Liver (tissue), 3 donors: ENCODE measurements at regions not wholly inside any gene's neighbourhood (a gene's known extent, or its start where the extent isn't known, plus 50 kb on each side); places are given as distances from the start of the nearest gene placed in this dataset.

ENCODE experiments used
- GABPA ChIP-seq, 2 donors: IDR thresholded peaks in 1 of 2; conservative IDR thresholded peaks in 1 of 2; 2 replicates each; pipeline ENCODE4 v1.6.1; 2016; ENCODE audit warnings: antibody characterized with exemption in 2 of 2, mild to moderate bottlenecking in 1 of 2, moderate library complexity in 1 of 2
- SP1 ChIP-seq: IDR thresholded peaks from 2 replicates; pipeline ENCODE4 v1.6.1; 2018; ENCODE audit warnings: antibody characterized with exemption, mild to moderate bottlenecking
- YY1 ChIP-seq: IDR thresholded peaks from 2 replicates; pipeline ENCODE4 v1.6.1; 2016; ENCODE audit warnings: antibody characterized with exemption, mild to moderate bottlenecking
- TF ChIP-seq, protein P1 (sequence below): fragments of 150-350 bp; IDR thresholded peaks from 2 replicates; pipeline ENCODE4 v1.5.1; 2017; ENCODE audit warnings: improper control_type of control experiment, low read depth, low read length; ENCODE audit not compliant: missing input control
- TF ChIP-seq, protein P2 (sequence below): IDR thresholded peaks from 2 replicates; pipeline ENCODE4 v1.6.1; 2016; ENCODE audit warnings: antibody characterized with exemption
- donor health status: healthy.
- donor health status: healthy.

DNA sequence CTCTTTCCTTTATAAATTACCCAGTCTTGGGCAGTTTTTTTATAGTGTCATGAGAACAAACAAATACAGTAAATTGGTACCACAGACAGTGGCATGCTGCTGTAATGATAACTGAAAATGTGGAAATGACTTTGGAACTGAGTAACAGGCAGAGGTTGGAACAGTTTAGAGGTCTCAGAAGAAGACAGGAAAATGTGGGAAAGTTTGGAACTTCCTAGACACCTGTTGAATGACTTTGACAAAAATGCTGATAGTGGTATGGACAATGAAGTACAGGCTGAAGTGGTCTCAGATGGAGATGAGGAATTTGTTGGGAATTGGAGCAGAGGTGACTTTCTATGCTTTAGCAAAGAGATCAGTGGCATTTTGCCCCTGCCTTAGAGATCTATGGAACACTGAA is 1128.4 kb upstream of the POT1 start:
- TF ChIP-seq, protein P1, sequence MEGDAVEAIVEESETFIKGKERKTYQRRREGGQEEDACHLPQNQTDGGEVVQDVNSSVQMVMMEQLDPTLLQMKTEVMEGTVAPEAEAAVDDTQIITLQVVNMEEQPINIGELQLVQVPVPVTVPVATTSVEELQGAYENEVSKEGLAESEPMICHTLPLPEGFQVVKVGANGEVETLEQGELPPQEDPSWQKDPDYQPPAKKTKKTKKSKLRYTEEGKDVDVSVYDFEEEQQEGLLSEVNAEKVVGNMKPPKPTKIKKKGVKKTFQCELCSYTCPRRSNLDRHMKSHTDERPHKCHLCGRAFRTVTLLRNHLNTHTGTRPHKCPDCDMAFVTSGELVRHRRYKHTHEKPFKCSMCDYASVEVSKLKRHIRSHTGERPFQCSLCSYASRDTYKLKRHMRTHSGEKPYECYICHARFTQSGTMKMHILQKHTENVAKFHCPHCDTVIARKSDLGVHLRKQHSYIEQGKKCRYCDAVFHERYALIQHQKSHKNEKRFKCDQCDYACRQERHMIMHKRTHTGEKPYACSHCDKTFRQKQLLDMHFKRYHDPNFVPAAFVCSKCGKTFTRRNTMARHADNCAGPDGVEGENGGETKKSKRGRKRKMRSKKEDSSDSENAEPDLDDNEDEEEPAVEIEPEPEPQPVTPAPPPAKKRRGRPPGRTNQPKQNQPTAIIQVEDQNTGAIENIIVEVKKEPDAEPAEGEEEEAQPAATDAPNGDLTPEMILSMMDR: no peak
- TF ChIP-seq GABPA (IDR thresholded peaks at IDR 0.05 in 1 of 2, conservative IDR thresholded peaks at IDR 0.05 in 1 of 2) (no peak), YY1 (no peak), SP1 (no peak)
- TF ChIP-seq, protein P2, sequence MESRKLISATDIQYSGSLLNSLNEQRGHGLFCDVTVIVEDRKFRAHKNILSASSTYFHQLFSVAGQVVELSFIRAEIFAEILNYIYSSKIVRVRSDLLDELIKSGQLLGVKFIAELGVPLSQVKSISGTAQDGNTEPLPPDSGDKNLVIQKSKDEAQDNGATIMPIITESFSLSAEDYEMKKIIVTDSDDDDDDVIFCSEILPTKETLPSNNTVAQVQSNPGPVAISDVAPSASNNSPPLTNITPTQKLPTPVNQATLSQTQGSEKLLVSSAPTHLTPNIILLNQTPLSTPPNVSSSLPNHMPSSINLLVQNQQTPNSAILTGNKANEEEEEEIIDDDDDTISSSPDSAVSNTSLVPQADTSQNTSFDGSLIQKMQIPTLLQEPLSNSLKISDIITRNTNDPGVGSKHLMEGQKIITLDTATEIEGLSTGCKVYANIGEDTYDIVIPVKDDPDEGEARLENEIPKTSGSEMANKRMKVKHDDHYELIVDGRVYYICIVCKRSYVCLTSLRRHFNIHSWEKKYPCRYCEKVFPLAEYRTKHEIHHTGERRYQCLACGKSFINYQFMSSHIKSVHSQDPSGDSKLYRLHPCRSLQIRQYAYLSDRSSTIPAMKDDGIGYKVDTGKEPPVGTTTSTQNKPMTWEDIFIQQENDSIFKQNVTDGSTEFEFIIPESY: no peak
